ENCODE measurements at regions not wholly inside any gene's neighbourhood (a gene's known extent, or its start where the extent isn't known, plus 50 kb on each side); places are given as distances from the start of the nearest gene placed in this dataset.

DNA sequence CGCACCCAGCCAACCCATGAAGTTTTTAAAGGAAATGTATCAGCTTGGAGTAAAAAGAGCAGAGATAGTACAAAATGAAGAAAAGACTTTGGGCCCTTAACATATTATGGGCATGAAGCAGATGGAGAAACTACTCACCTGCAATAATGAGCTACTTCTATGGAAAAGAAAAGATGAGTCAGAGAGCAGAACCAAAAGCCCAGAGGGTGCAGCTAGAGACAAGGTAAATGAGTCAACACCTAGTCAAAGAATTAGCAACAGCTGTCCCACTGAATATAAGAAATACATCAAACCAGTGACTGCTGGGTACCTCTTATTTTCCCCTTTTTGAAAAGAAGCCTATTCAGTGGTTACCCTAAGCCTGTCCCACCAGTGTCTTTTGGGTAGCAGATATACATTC is 61.8 kb downstream of the RPL27A start:
- TF ChIP-seq EZH2 (IDR thresholded peaks at IDR 0.05; ENCODE audit: borderline replicate concordance), result no peak
- TF ChIP-seq, protein P1, sequence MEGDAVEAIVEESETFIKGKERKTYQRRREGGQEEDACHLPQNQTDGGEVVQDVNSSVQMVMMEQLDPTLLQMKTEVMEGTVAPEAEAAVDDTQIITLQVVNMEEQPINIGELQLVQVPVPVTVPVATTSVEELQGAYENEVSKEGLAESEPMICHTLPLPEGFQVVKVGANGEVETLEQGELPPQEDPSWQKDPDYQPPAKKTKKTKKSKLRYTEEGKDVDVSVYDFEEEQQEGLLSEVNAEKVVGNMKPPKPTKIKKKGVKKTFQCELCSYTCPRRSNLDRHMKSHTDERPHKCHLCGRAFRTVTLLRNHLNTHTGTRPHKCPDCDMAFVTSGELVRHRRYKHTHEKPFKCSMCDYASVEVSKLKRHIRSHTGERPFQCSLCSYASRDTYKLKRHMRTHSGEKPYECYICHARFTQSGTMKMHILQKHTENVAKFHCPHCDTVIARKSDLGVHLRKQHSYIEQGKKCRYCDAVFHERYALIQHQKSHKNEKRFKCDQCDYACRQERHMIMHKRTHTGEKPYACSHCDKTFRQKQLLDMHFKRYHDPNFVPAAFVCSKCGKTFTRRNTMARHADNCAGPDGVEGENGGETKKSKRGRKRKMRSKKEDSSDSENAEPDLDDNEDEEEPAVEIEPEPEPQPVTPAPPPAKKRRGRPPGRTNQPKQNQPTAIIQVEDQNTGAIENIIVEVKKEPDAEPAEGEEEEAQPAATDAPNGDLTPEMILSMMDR (IDR thresholded peaks at IDR 0.05; ENCODE audit: poor library complexity), result no peak

All from hepatocyte (in vitro differentiated cells).